Left hindlimb (tissue), 1 donor: ENCODE measurements at regions not wholly inside any gene's neighbourhood (a gene's known extent, or its start where the extent isn't known, plus 50 kb on each side); places are given as distances from the start of the nearest gene placed in this dataset.
"Not testable (repeated sequence)": the region's sequence is repeated elsewhere in the genome, so short reads cannot be mapped to it uniquely, and the experiment has no call there.

Experiments
- DNase-seq: peaks from one replicate; pipeline ENCODE4 v3.0.0-alpha.2; 2018

DNA sequence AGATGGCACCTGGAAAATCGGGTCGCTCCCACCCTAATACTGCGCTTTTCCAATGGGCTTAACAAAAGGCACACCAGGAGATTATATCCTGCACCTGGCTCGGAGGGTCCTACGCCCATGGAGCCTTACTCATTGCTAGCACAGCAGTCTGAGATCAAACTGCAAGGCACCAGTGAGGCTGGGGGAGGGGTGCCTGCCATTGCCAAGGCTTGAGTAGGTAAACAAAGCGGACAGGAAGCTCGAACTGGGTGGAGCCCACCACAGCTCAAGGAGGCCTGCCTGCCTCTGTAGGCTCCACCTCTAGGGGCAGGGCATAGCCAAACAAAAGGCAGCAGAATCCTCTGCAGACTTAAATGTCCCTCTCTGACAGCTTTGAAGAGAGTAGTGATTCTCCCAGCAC is 814.8 kb downstream of the SEMA5A start:
- DNase-seq: not testable (repeated sequence)

GRCh38 chr5:8740595-8740994 is 805.3 kb downstream of the SEMA5A start:
- DNase-seq: no peak

DNA sequence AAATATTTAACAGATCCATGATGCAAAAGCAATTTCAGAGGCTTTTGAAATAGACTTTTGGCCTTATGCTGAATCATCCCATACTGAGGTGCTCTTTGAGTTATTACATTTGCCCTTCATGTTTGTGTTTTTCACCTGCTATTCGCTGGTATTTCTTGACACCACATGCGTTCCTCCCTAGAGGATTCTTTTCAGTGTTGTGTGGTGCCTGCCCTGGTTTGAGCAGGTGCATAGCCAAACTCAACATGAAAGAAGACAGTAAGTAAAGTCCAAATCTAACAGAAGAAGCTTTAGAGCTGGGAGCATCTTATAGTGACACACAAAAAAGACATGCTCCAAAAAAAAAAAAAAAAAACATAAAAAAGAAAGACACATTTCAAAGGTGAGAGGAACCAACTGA is 796.3 kb downstream of the SEMA5A start:
- DNase-seq: no peak

DNA sequence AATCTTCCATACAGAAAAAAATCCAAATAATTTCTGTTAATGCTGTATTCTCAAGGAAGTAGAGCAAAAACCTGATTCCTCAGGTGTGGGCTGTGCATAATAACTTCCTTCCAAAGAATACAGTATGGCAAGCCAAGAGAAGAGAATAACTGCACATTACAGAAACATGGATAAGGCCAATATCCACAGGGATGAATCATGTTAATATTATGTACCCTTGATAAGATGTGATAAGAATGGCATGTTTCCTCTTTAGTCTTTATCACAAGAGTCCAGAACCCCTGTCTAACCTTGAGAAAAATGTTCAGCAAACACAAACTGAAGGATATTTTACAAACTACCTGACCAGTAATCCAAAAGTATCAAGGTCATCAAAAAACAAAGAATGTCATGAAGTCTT is 795.8 kb downstream of the SEMA5A start:
- DNase-seq: no peak

DNA sequence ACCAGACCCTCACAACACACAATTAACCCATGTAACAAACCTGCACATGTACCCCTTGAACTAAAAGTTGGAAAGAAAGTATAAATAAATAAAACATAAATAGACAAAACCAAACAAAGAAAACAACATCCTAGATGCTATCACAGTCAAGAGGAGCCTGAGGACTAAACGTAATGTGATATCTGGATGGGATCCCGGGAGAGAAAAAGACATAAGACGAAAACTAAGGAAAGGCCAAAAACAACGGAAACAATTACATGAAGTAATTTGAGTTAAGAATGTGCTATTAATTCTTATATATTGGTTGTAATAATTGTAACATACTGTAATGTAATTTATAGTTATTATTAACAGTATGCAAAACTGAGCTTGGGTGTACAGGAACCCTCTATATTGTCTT is 793.9 kb downstream of the SEMA5A start:
- no peak for DNase-seq

GRCh38 chr5:8752595-8752994 is 793.3 kb downstream of the SEMA5A start:
- DNase-seq: no peak

DNA sequence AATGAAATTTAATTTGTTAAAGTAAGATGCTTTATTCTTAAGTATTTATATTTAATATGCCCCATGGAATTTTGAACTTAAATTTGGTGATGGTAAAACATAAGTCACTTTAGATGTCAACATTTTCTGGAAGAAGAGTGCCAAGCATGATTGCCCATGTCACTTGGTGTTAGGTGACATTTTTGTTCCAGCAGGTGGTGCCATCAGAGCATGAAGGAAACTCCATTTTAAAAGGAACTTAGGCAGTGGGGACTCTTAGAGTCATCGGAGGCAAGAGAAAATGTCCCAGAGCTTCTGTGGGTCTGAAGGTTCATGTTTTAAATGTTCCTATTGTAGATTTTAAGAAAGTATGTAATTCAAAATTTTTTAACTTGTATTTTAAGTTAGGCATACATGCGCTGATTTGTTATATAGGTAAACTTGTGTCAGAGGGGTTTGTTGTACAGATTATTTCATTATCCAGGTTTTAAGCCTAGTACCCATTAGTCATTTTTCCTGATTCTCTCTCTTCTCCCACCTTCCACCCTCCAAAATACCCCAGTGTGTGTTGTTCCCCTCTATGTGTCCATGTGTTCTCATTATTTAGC is 789.3 kb downstream of the SEMA5A start:
- no peak for DNase-seq

DNA sequence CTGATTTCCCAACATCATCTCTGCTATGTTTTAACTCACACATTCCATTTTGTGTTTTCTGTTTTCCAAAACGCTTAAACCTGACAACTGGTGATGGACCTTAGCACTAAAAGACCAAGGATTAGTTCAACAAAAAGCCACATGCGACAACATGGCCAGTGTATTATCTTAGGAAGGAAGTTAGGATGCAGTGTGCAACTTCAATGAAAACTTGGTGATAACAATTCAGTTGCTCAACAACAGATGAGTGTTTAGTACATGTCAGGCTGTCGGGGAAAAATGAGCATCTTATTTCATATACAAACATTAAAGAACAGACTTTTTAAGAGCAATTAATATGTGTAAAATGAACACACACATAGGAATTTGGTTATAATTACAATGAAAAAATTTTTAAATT is 780.0 kb downstream of the SEMA5A start:
- no peak for DNase-seq

DNA sequence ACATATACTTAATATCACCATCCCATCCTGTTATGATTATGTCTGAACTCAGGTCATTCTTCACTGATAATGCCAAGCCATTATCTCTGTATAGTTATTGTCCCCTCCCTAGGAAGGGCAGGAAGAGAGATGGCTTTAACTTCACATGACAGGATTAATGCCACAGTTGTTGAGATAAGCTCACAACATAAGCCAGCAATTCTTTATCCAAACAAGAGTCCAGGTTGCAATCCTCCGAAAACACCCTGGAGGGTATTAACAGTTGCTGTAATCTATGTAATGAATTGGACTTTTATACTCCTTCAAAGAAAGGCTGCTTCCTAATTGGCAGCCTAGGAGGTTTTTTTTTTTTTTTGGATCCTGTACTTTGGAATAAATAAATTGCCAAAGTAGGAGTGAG is 779.4 kb downstream of the SEMA5A start:
- DNase-seq: no peak

DNA sequence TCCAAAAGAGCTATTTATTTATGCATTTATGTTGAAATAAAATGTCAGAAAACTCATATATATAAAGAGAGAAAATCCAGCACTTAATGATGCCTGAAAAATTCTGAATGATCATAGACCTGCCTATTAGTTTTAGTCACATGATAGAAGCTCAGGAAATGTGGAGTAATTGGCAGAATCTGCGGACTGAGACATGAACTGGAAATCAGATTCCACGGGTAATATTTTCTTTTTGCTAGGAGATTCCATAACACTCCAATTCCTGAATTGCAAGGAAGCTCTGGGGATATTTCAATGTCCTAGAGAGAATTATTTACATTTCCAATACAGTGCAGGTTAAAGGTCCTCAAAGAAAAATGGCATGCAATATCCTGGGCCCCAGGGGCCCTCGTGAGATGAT is 778.8 kb downstream of the SEMA5A start:
- DNase-seq: no peak

DNA sequence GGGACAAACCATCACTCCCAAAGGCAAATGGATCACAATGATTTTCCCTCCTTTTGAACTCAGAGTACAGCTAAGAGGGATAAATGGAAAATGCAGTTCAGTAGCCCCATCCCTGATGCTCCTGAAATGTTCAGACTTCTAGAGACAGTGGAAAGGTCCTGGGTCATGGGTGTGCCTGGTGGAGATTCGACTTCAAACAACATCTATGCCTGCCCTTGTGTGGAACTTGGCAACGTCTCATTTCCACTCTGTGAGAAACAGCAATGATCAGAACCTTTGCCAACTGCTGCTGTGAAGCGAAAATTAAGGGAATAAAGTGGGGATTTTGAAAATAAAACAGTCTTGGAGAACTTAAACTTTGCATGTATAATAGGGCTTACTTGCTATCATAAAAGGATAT is 778.1 kb downstream of the SEMA5A start:
- DNase-seq: no peak

DNA sequence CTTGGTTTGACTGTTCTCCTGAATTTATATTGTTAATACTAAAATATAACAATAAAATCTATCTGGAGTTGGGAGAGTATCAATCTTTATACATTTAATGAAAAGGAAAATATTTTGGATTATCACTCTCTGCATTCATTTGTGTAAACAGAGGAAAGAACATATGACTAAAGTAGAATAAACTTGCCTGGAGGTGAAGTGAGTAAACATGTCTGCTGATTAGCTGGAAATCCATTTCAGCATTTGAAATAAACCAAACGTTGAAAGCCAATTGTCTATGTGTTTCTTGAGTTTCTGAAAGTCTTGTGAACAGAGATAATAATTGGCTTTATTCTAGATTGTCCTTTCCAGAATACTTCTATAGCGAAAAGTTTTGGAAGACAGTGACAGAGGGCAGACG is 776.2 kb downstream of the SEMA5A start:
- DNase-seq: no peak

- no peak for DNase-seq
Measured at GRCh38 chr5:8770431-8770830, 775.4 kb downstream of the SEMA5A start.

GRCh38 chr5:8773046-8773615 is 772.7 kb downstream of the SEMA5A start:
- no peak for DNase-seq

- DNase-seq: no peak
Measured at GRCh38 chr5:8784692-8785091, 761.2 kb downstream of the SEMA5A start.

DNA sequence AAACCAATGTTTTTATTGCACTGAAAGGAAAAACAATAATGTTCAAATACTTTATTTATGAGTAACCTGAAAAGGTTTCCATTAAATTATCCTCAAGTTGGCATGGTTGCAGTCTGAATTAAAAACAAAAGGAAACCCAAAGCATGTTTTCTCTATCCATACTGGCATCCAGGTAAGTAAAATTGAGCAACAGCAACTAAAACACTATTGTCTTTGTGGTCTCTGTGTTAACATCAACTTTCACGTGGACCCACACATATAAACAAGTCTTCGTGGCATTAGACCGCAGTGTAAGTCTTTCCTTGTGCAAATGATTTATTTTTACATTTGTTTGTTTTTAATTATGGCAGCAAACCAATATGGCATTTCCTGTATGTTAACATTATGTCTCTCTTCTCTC is 757.6 kb downstream of the SEMA5A start:
- DNase-seq: no peak

DNA sequence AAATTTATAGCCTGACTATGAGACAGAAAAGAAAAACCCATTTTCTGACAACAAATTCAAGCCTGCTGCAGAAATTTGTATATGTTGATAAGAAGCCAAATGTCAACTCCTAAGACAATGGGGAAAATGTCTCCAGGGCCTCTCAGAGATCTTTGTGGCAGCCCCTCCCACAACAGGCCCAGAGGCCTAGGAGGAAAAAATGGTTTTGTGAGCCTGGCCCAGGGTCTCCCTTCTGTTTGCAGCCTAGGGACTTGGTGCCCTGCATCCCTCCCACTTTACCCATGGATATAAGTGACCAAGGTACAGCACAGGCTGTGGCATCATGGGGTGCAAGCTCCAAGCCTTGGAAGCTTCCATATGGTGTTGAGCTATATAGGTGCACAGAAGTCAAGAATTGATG is 740.2 kb downstream of the SEMA5A start:
- DNase-seq: no peak

GRCh38 chr5:8807636-8808035 is 738.2 kb downstream of the SEMA5A start:
- DNase-seq: no peak

DNA sequence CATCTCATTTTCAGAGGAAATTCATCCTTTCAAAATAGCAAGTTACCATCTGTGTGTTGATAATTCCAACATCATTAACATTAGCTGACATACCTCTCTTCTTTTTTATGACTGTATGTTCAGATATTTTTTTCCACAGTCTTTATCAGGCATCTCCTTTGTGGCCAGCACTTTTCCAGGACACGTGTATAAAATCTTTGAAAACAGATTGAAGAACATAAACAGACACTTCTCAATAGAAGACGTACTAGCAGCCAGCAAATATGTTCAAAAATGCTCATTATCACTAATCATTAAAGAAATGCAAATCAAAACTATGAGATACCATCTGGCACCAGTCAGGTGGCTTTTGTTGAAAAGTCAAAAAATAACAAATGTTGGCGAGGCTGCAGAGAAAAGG is 734.3 kb downstream of the SEMA5A start:
- no peak for DNase-seq

DNA sequence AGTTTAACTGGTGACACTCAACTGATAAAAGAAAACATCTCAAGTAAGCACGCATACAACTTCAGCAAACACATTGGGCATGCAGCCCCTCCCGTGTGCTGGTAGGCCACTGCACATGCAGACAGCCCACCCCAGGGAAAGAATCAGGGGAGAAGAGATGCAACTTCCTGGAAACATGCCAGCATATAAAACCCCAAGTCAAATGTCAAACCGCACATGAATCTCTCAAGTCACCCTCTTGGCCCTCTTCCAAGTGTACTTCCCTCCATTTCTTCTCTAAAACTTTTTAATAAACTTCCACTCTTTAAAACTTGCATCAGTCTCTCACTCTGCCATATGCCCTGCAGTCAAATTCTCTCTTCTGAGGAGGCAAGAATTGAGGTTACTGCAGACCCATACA is 732.7 kb downstream of the SEMA5A start:
- DNase-seq: no peak

GRCh38 chr5:8814105-8814504 is 731.8 kb downstream of the SEMA5A start:
- DNase-seq: no peak

DNA sequence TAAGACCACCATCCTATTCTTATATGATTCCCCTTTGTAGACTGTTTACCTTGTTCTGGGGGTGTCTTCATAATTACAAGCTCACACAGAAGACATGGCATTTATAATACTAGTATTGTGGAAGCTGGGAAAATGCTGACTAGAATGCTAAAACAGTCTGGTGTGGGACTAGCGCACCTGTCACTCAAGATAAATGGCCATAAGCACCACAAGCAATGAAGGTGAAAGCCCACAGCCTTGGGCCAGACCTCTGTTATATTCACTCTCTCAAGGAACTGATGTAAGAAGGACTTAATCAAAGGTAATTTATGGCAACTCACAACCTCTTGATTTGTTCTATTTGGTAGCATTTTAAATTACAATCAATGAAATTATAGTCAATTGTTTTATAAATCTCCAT is 721.5 kb downstream of the SEMA5A start:
- no peak for DNase-seq

- DNase-seq: no peak
Measured at GRCh38 chr5:8825139-8825757, 720.6 kb downstream of the SEMA5A start.

- no peak for DNase-seq
Measured at GRCh38 chr5:8826508-8826907, 719.4 kb downstream of the SEMA5A start.

GRCh38 chr5:8827696-8828095 is 718.2 kb downstream of the SEMA5A start:
- no peak for DNase-seq
